HepG2 (cell line): ENCODE measurements at regions not wholly inside any gene's neighbourhood (a gene's known extent, or its start where the extent isn't known, plus 50 kb on each side); places are given as distances from the start of the nearest gene placed in this dataset.

ENCODE experiments used
- ATAC-seq: fragments of 200-7000 bp; cut with Tn5 transposase; 3 replicates; pipeline ENCODE4 v1.9.1; 2020; ENCODE audit warnings: mild to moderate bottlenecking, moderate library complexity
- BruUV-seq: library from RNA; stranded (reverse); fragments of 400-500 nt; replicated peaks from 2 replicates; lab custom pipeline; 2021; lab: Mats Ljungman, UMichigan
- CTCF ChIA-PET: fragments of 300-600 bp; formaldehyde crosslinking; extraction: SDS; loops from one replicate; lab custom pipeline; 2021; ENCODE audit warnings: low total read pairs, inconsistent platforms, low intra/inter-chr PET ratio; lab: Yijun Ruan, JAX
- POLR2A ChIA-PET: fragments of 350-600 bp; sonication (Branson Sonifier 250); formaldehyde crosslinking; loops from one replicate; lab custom pipeline; 2020; ENCODE audit warnings: antibody characterized with exemption, inconsistent platforms; lab: Yijun Ruan, JAX
- DNase-seq: peaks from one replicate; pipeline ENCODE4 v3.0.0-alpha.2; 2015; ENCODE audit warnings: low spot score
- FAIRE-seq: peaks from 3 replicates; lab custom pipeline; 2011; peaks lifted over from hg19 to GRCh38; lab: Jason Lieb, UNC
- H2AFZ ChIP-seq: one replicate; pipeline ENCODE4 v1.6.1; 2011; ENCODE audit warnings: low read length, inconsistent platforms
- H3K27ac ChIP-seq: fragments of 300-600 bp; 3 replicates; pipeline ENCODE4 v1.8.0; 2011; ENCODE audit warnings: mixed run types, mild to moderate bottlenecking, mixed read lengths, low read length, inconsistent platforms; ENCODE audit not compliant: insufficient read depth; ENCODE audit errors: extremely low read length
- H3K27me3 ChIP-seq, 2 experiments: fragments of 200-600 bp in 1 of 2; 2 replicates in 1 of 2; 3 replicates in 1 of 2; pipeline versions ENCODE4 v1.6.0 to v1.8.0; 2011; ENCODE audit warnings: low read length in 2 of 2, mild to moderate bottlenecking in 2 of 2, moderate library complexity in 2 of 2, inconsistent platforms in 1 of 2; ENCODE audit not compliant: insufficient read depth in 2 of 2, control insufficient read depth in 1 of 2
- H3K36me3 ChIP-seq, 2 experiments: fragments of 200-600 bp in 1 of 2; replicated peaks in 1 of 2; 2 replicates in 1 of 2; 3 replicates in 1 of 2; pipeline versions ENCODE4 v1.5.1 to v1.8.0; 2011; ENCODE audit warnings: low read length in 2 of 2, inconsistent platforms in 1 of 2; ENCODE audit not compliant: insufficient read depth in 2 of 2, control insufficient read depth in 1 of 2
- H3K4me1 ChIP-seq: 2 replicates; pipeline ENCODE4 v1.5.1; 2012; ENCODE audit warnings: low read length, inconsistent platforms; ENCODE audit not compliant: insufficient read depth
- H3K4me2 ChIP-seq: 2 replicates; pipeline ENCODE4 v1.6.0; 2011; ENCODE audit warnings: low read depth, low read length, inconsistent platforms
- H3K4me3 ChIP-seq, 3 experiments: fragments of 200-600 bp in 1 of 3; sonication (generic), shearing (Covaris generic) in 1 of 3; replicated peaks in 1 of 3; 2 replicates each; pipeline ENCODE4 v1.5.1; 2011 to 2016; ENCODE audit warnings: low read length in 3 of 3, inconsistent platforms in 2 of 3, low read depth in 2 of 3, mild to moderate bottlenecking in 2 of 3, control low read depth in 1 of 3, mixed read lengths in 1 of 3; ENCODE audit not compliant: insufficient read depth in 1 of 3
- H3K79me2 ChIP-seq: one replicate; pipeline ENCODE4 v1.6.1; 2011; ENCODE audit warnings: low read length, inconsistent platforms; ENCODE audit not compliant: insufficient read depth
- H3K9ac ChIP-seq: 2 replicates; pipeline ENCODE4 v1.6.0; 2011; ENCODE audit warnings: mild to moderate bottlenecking, low read depth, low read length, inconsistent platforms; ENCODE audit not compliant: insufficient read depth
- H3K9me3 ChIP-seq: 2 replicates; pipeline ENCODE4 v1.5.1; 2012; ENCODE audit warnings: mild to moderate bottlenecking, low read length
- H4K20me1 ChIP-seq: 2 replicates; pipeline ENCODE4 v1.6.0; 2011; ENCODE audit warnings: inconsistent platforms, mild to moderate bottlenecking, low read length, moderate library complexity; ENCODE audit not compliant: insufficient read depth
- GFI1 ChIP-seq: sonication (generic); formaldehyde crosslinking; IDR thresholded peaks from 2 replicates; pipeline ENCODE4 v1.5.0; 2020; ENCODE audit warnings: missing genetic modification reagents, mild to moderate bottlenecking, borderline replicate concordance
- MED1 ChIP-seq: sonication (generic); formaldehyde crosslinking; IDR thresholded peaks from 2 replicates; pipeline ENCODE4 v1.4.0; 2020; ENCODE audit warnings: missing genetic modification reagents
- ZBTB40 ChIP-seq, 2 experiments: fragments of 450-650 bp in 1 of 2; sonication (generic) in 1 of 2; formaldehyde crosslinking in 1 of 2; IDR thresholded peaks; 2 replicates each; pipeline versions ENCODE4 v1.6.1 to v1.8.0; 2016 to 2022; ENCODE audit warnings: antibody characterized with exemption in 1 of 2, mild to moderate bottlenecking in 1 of 2, missing genetic modification reagents in 1 of 2
- ZNF556 ChIP-seq: sonication (generic); formaldehyde crosslinking; IDR thresholded peaks from 2 replicates; pipeline ENCODE4 v1.4.0; 2020; ENCODE audit warnings: mild to moderate bottlenecking, missing genetic modification reagents, borderline replicate concordance
- ZNF629 ChIP-seq: sonication (generic); formaldehyde crosslinking; conservative IDR thresholded peaks from 2 replicates; pipeline ENCODE4 v1.5.0; 2020; ENCODE audit warnings: missing genetic modification reagents
- WGBS: methylation state at CpG from one replicate; pipeline ENCODE4 v1.1.6; 2017; ENCODE audit warnings: low lambda C conversion rate; 5-methylcytosine and 5-hydroxymethylcytosine counted together
- in situ Hi-C: cut with HindIII; loops from 2 replicates; pipeline ENCODE4 v1.10.0; 2017; ENCODE audit warnings: low pct_unique_long_range_greater_than_20kb; ENCODE audit not compliant: extremely low pct_ligation_motif_present
- intact Hi-C: fragments of 100-400 bp; cut with micrococcal nuclease; formaldehyde crosslinking; loops from one replicate; pipeline ENCODE4 v1.10.0; 2022; ENCODE audit not compliant: unreplicated experiment

- Histone ChIP-seq H2AFZ (no peak overlapping the region), H3K4me3 (no peak overlapping the region), H3K4me2 (peak overlapping the region; percentile 44), H3K27me3 (peaks cover 1 to 41% of the 10 kb centered on the region in 2 experiments; a peak in 4 of 5 replicates), H3K27ac (no peak overlapping the region), H3K79me2 (no peaks in the 10 kb centered on the region), H3K4me1 (0 out of 2 replicates have a peak, but pooled peaks cover 9% of the 10 kb centered on the region), H3K9ac (no peak overlapping the region), H3K9me3 (no peaks in the 10 kb centered on the region), H4K20me1 (no peaks in the 10 kb centered on the region; the same call in 1 of the 2 replicates), H3K36me3 (no peaks in the 10 kb centered on the region)
- ATAC-seq (no peak), DNase-seq (no peak), FAIRE-seq (no peak)
- TF ChIP-seq GFI1, result no peak
- peak; percentile 82 for TF ChIP-seq ZNF629 (CRISPR knock-in tag)
- TF ChIP-seq MED1 (CRISPR knock-in tag), result no peak
- no peak for TF ChIP-seq ZNF556 (CRISPR knock-in tag)
- TF ChIP-seq ZBTB40 (IDR thresholded peaks at IDR 0.05), result no peak
- no peak for TF ChIP-seq ZBTB40 (CRISPR knock-in tag; IDR thresholded peaks at IDR 0.05)
- ChIA-PET POLR2A (no interaction called here), CTCF (no interaction called here)
- intact Hi-C loops, result loop anchor here (10.0 kb wide), 1 partner anchor 403 kb away; no protein-coding TSS in a partner anchor
- in situ Hi-C loops, result loop anchor here (5.0 to 25.0 kb wide), 2 partner anchors 65 to 395 kb away; partner anchors contain the start of gene TAGAP
- WGBS, result 43% methylated on average over 19 of the region's 19 CpGs
- BruUV-seq, result no TSS peak
Observed at GRCh38 chr6:159107451-159108260, 61.5 kb upstream of the FNDC1 start.
